ENCODE measurements at regions not wholly inside any gene's neighbourhood (a gene's known extent, or its start where the extent isn't known, plus 50 kb on each side); places are given as distances from the start of the nearest gene placed in this dataset.

GRCh38 chr16:77594799-77595596 lies 127.3 kb upstream of the NUDT7 start:
- in situ Hi-C loops (cut with MboI; ENCODE audit: low pct_ligation_motif_present in 1 of 4, low pct_unique_long_range_greater_than_20kb in 1 of 4, low sequenced_read_pairs in 3 of 4) (no loop called here), intact Hi-C loops (cut with DNase I; ENCODE audit: low total_unique reads) (no loop called here)
- Histone ChIP-seq H3K27ac (no peak overlapping the region), H3K27me3 (no peaks in the 10 kb centered on the region), H3K4me3 (no peak overlapping the region), H3K36me3 (no peaks in the 10 kb centered on the region), H3K9me3 (no peaks in the 10 kb centered on the region), H3K4me1 (no peaks in the 10 kb centered on the region)
- TF ChIP-seq EP300 (IDR thresholded peaks at IDR 0.05; ENCODE audit: low read depth) (no peak), POLR2AphosphoS5 (IDR thresholded peaks at IDR 0.05) (no peak), POLR2A (IDR thresholded peaks at IDR 0.05) (no peak)
- TF ChIP-seq, protein P1, sequence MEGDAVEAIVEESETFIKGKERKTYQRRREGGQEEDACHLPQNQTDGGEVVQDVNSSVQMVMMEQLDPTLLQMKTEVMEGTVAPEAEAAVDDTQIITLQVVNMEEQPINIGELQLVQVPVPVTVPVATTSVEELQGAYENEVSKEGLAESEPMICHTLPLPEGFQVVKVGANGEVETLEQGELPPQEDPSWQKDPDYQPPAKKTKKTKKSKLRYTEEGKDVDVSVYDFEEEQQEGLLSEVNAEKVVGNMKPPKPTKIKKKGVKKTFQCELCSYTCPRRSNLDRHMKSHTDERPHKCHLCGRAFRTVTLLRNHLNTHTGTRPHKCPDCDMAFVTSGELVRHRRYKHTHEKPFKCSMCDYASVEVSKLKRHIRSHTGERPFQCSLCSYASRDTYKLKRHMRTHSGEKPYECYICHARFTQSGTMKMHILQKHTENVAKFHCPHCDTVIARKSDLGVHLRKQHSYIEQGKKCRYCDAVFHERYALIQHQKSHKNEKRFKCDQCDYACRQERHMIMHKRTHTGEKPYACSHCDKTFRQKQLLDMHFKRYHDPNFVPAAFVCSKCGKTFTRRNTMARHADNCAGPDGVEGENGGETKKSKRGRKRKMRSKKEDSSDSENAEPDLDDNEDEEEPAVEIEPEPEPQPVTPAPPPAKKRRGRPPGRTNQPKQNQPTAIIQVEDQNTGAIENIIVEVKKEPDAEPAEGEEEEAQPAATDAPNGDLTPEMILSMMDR (IDR thresholded peaks at IDR 0.05) = no peak
- 51 to 57% methylated on average over 9 of the region's 9 CpGs for WGBS, 2 donors (ENCODE audit: low coverage in 1 of 2)
- no peak for DNase-seq

DNA sequence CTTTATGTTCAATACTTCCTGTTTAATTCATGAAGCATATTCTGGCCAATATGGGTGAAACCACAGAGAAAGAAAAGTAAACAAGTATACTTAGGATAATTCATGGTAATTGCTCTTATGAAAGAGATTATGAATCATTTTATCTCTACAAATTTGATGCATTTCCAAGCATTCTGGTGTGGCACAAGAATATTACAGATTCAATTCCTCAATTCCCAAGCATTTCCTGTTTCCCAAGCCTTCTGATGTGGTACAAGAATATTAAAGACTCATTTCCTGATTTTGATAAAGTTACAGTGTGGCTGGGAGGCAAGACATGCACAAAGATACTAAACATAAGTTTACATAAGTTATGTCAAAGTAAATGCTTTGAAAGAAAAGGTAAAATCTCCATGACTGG lies 126.1 kb upstream of the NUDT7 start:
- intact Hi-C loops (cut with DNase I; ENCODE audit: low total_unique reads) = no loop called here

DNA sequence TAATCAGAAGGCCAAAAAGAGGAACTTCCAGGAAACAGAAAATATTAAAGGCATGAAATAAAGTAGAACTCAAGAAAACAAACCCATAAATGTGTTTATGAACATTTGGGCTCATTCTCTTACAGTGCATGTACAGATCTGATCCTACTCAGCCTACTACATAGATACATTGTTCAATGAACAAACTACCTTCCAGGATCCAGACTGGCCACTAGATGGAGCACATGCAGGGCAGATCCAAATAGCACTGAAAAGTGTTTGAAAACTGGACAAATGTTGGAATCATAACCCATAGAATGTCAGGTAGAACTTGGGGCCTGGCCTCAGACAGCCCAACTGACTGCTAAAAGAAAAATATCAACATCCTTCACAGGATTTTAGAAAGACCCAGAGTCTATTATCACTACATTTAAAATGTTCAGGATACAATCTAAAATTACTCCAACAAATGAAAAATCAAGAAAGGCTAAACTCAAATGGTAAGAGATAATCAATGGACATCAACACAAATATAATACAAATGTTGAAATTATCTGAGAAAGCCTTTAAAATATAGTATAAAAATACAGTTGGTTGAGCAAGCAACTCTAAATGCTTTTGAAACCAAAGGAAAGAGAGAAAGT lies 122.4 kb upstream of the NUDT7 start:
- peak; percentile 11 for DNase-seq
- H3K9me3 ChIP-seq = no peaks in the 10 kb centered on the region
- H3K4me3 ChIP-seq = no peak overlapping the region
- no peaks in the 10 kb centered on the region for H3K4me1 ChIP-seq
- intact Hi-C loops (cut with DNase I; ENCODE audit: low total_unique reads) (no loop called here), in situ Hi-C loops (cut with MboI; ENCODE audit: low pct_ligation_motif_present in 1 of 4, low pct_unique_long_range_greater_than_20kb in 1 of 4, low sequenced_read_pairs in 3 of 4) (no loop called here)
- no peak overlapping the region for H3K27ac ChIP-seq
- no peaks in the 10 kb centered on the region for H3K36me3 ChIP-seq
- TF ChIP-seq POLR2AphosphoS5 (IDR thresholded peaks at IDR 0.05) = no peak
- TF ChIP-seq, protein P1 (IDR thresholded peaks at IDR 0.05) = peak in 4 of 5 experiments; percentile 31 to 58 (median 50)
- H3K27me3 ChIP-seq = no peaks in the 10 kb centered on the region

More for the DNA sequence above, 126.1 kb upstream of the NUDT7 start:
- Histone ChIP-seq H3K27ac (no peak overlapping the region), H3K9me3 (no peaks in the 10 kb centered on the region), H3K4me1 (no peaks in the 10 kb centered on the region), H3K36me3 (no peaks in the 10 kb centered on the region), H3K4me3 (no peak overlapping the region), H3K27me3 (no peaks in the 10 kb centered on the region)
- no peak for DNase-seq
- in situ Hi-C loops (cut with MboI; ENCODE audit: low pct_ligation_motif_present in 1 of 4, low pct_unique_long_range_greater_than_20kb in 1 of 4, low sequenced_read_pairs in 3 of 4) = no loop called here
- TF ChIP-seq POLR2A (IDR thresholded peaks at IDR 0.05) (no peak), POLR2AphosphoS5 (IDR thresholded peaks at IDR 0.05) (no peak), EP300 (IDR thresholded peaks at IDR 0.05; ENCODE audit: low read depth) (no peak)
- TF ChIP-seq, protein P1 (IDR thresholded peaks at IDR 0.05) = no peak

DNA sequence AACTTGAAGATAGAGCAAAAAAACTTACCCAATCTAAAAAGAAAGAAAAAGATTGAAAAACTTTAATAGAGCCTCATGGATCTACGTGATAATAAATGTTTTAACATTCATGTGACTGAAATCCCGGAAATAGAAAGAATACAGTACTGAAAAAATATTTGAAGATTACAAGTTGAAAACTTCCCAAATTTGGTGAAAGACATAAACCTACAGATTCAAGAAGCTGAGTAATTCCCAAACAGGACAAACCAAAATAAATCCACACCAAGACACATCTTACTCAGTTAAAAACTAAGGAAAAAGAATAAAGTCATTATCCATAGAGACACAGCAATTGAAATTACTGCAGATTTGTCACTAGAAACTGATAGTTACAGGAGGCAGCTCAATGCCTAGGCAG lies 121.8 kb upstream of the NUDT7 start:
- 61 to 89% methylated on average over 2 of the region's 2 CpGs for WGBS, 2 donors (ENCODE audit: low coverage in 1 of 2)
- Histone ChIP-seq H3K36me3 (no peaks in the 10 kb centered on the region), H3K4me3 (no peak overlapping the region), H3K27ac (no peak overlapping the region), H3K27me3 (no peaks in the 10 kb centered on the region), H3K9me3 (no peaks in the 10 kb centered on the region), H3K4me1 (no peaks in the 10 kb centered on the region)
- in situ Hi-C loops (cut with MboI; ENCODE audit: low pct_ligation_motif_present in 1 of 4, low pct_unique_long_range_greater_than_20kb in 1 of 4, low sequenced_read_pairs in 3 of 4) (no loop called here), intact Hi-C loops (cut with DNase I; ENCODE audit: low total_unique reads) (no loop called here)
- DNase-seq = no peak
- TF ChIP-seq, protein P1 (IDR thresholded peaks at IDR 0.05) = no peak
- TF ChIP-seq POLR2AphosphoS5 (IDR thresholded peaks at IDR 0.05) (no peak), POLR2A (IDR thresholded peaks at IDR 0.05) (no peak), EP300 (IDR thresholded peaks at IDR 0.05; ENCODE audit: low read depth) (no peak)

All from transverse colon (tissue), 4 donors.